GM19240 (cell line): ENCODE measurements at regions not wholly inside any gene's neighbourhood (a gene's known extent, or its start where the extent isn't known, plus 50 kb on each side); places are given as distances from the start of the nearest gene placed in this dataset.

Source experiments
- DNase-seq: peaks from one replicate; pipeline ENCODE4 v3.0.0; 2011; ENCODE audit warnings: low spot score; ENCODE audit not compliant: insufficient read length

- no peak for DNase-seq
These were observed 115.2 kb downstream of the OLFM4 start for GRCh38 chr13:53143757-53144339.

- no peak for DNase-seq
These were observed 116.2 kb downstream of the OLFM4 start for GRCh38 chr13:53144826-53145225.

- DNase-seq = no peak
These were observed 122.0 kb downstream of the OLFM4 start for GRCh38 chr13:53150568-53150967.

GRCh38 chr13:53151336-53152056 is 122.9 kb downstream of the OLFM4 start:
- peak; percentile 23 for DNase-seq

GRCh38 chr13:53152057-53152421 is 123.4 kb downstream of the OLFM4 start:
- DNase-seq = no peak

- DNase-seq = no peak
These were observed 129.6 kb downstream of the OLFM4 start for GRCh38 chr13:53158201-53158600.

GRCh38 chr13:53159431-53159830 is 130.8 kb downstream of the OLFM4 start:
- DNase-seq = no peak

- DNase-seq = no peak
These were observed 131.6 kb downstream of the OLFM4 start for GRCh38 chr13:53160211-53160610.

GRCh38 chr13:53161251-53161650 is 132.6 kb downstream of the OLFM4 start:
- DNase-seq = no peak

- no peak for DNase-seq
These were observed 136.6 kb downstream of the OLFM4 start for GRCh38 chr13:53165261-53165660.

GRCh38 chr13:53167561-53167960 is 138.9 kb downstream of the OLFM4 start:
- no peak for DNase-seq

- no peak for DNase-seq
These were observed 142.3 kb downstream of the OLFM4 start for GRCh38 chr13:53170910-53171309.

GRCh38 chr13:53174545-53174944 is 145.9 kb downstream of the OLFM4 start:
- DNase-seq = no peak

GRCh38 chr13:53180684-53181083 is 152.1 kb downstream of the OLFM4 start:
- no peak for DNase-seq

GRCh38 chr13:53182724-53183123 is 154.1 kb downstream of the OLFM4 start:
- no peak for DNase-seq

- DNase-seq = no peak
These were observed 159.5 kb downstream of the OLFM4 start for GRCh38 chr13:53188120-53188519.

GRCh38 chr13:53189162-53189561 is 160.5 kb downstream of the OLFM4 start:
- DNase-seq = no peak

GRCh38 chr13:53191091-53191490 is 162.5 kb downstream of the OLFM4 start:
- DNase-seq = no peak

GRCh38 chr13:53197424-53197823 is 168.8 kb downstream of the OLFM4 start:
- no peak for DNase-seq

GRCh38 chr13:53198017-53198416 is 169.4 kb downstream of the OLFM4 start:
- no peak for DNase-seq

- no peak for DNase-seq
These were observed 170.1 kb downstream of the OLFM4 start for GRCh38 chr13:53198736-53199135.

GRCh38 chr13:53200075-53200474 is 171.5 kb downstream of the OLFM4 start:
- DNase-seq = no peak
